ENCODE measurements at regions not wholly inside any gene's neighbourhood (a gene's known extent, or its start where the extent isn't known, plus 50 kb on each side); places are given as distances from the start of the nearest gene placed in this dataset.

GRCh38 chr7:123271231-123271630 lies 71.5 kb upstream of the SLC13A1 start:
- Histone ChIP-seq H3K36me3 (ENCODE audit: control insufficient read depth, insufficient read depth, low read length) (no peaks in the 10 kb centered on the region), H4K20me1 (replicated peaks; ENCODE audit: control insufficient read depth, insufficient read depth, low read length) (no peaks in the 10 kb centered on the region), H3K4me2 (ENCODE audit: insufficient read depth, low read length) (no peak overlapping the region), H3K9me1 (ENCODE audit: control insufficient read depth, insufficient read depth, low read length) (no peaks in the 10 kb centered on the region), H3K79me2 (ENCODE audit: control insufficient read depth, insufficient read depth, low read length) (no peaks in the 10 kb centered on the region), H3K27ac (ENCODE audit: extremely low read depth, low read depth, low read length) (no peak overlapping the region), H2AFZ (ENCODE audit: low read depth, low read length) (no peak overlapping the region), H3K27me3 (ENCODE audit: control insufficient read depth in 2 of 2, insufficient read depth in 2 of 2, low read length in 2 of 2) (no peaks in the 10 kb centered on the region), H3K9ac (ENCODE audit: insufficient read depth in 1 of 2, low read depth in 2 of 2, low read length in 2 of 2) (no peak overlapping the region), H3K9me3 (replicated peaks; ENCODE audit: control insufficient read depth, insufficient read depth, low read depth, low read length) (peaks cover 4% of the 10 kb centered on the region; the same call in 1 of the 2 replicates), H3K4me1 (replicated peaks in 1 of 2; ENCODE audit: control insufficient read depth in 2 of 2, insufficient read depth in 2 of 2, low read length in 2 of 2) (no peaks in the 10 kb centered on the region), H3K4me3 (no peak overlapping the region)
- TF ChIP-seq ZNF395 (CRISPR knock-in tag; IDR thresholded peaks at IDR 0.05): no peak
- TF ChIP-seq PCBP1 (IDR thresholded peaks at IDR 0.05; ENCODE audit: low read depth, low read length, poor library complexity, severe bottlenecking): no peak
- no peak for TF ChIP-seq SAFB2 (IDR thresholded peaks at IDR 0.05; ENCODE audit: borderline replicate concordance, low read depth, low read length, severe bottlenecking)
- TF ChIP-seq ZNF77 (CRISPR knock-in tag; IDR thresholded peaks at IDR 0.05): no peak
- no peak for TF ChIP-seq ZNF507 (tag; conservative IDR thresholded peaks at IDR 0.05)
- TF ChIP-seq KLF13 (tag; IDR thresholded peaks at IDR 0.05; ENCODE audit: borderline replicate concordance, low read depth): no peak
- in situ Hi-C loops (cut with MboI): no loop called here
- DNase-seq (ENCODE audit: extremely low read depth in 1 of 4, low spot score in 3 of 4) (no peak), FAIRE-seq (no peak), ATAC-seq (no peak)
- intact Hi-C loops (cut with micrococcal nuclease): no loop called here
- CTCF ChIA-PET (ENCODE audit: low intra/inter-chr PET ratio): no interaction called here
- WGBS (ENCODE audit: insufficient coverage, low coverage, missing lambda C conversion rate): 3% methylated on average over 3 of the region's 3 CpGs
- no TSS peak for BruUV-seq (replicated peaks)
- POLR2A ChIA-PET: no interaction called here
